HG03469 (cell line): ENCODE measurements at regions not wholly inside any gene's neighbourhood (a gene's known extent, or its start where the extent isn't known, plus 50 kb on each side); places are given as distances from the start of the nearest gene placed in this dataset.
"Not testable (repeated sequence)": the region's sequence is repeated elsewhere in the genome, so short reads cannot be mapped to it uniquely, and the experiment has no call there.

Experiments
- ATAC-seq: cut with Tn5 transposase; IDR thresholded peaks from one replicate; pipeline ENCODE4 v1.9.1; 2021; ENCODE audit warnings: mild to moderate bottlenecking, moderate library complexity, moderate number of reproducible peaks; ENCODE audit not compliant: unreplicated experiment

GRCh38 chr13:111631271-111631670 is 310.8 kb downstream of the TEX29 start:
- not testable (repeated sequence) for ATAC-seq

- ATAC-seq, result no peak
Measured at GRCh38 chr13:111632906-111633305, 312.5 kb downstream of the TEX29 start.

DNA sequence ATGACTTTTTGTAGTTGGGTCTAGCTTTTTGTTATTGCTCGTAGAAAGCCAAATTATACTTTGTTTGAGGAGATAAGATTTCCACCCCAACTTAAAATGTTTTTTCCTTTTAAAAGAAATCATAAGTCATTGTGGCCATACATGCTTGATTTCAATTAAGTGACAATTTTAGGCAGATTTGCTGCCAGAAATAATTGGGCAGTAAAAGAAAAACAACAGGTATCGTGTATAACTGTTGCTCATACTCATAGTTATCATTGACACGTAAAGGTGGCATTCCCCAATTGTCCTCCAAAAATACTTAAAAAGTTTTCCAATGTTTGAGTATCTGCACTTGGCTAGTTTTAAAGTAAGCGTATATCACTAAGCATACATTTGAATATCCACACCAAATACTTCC is 313.0 kb downstream of the TEX29 start:
- ATAC-seq, result no peak

DNA sequence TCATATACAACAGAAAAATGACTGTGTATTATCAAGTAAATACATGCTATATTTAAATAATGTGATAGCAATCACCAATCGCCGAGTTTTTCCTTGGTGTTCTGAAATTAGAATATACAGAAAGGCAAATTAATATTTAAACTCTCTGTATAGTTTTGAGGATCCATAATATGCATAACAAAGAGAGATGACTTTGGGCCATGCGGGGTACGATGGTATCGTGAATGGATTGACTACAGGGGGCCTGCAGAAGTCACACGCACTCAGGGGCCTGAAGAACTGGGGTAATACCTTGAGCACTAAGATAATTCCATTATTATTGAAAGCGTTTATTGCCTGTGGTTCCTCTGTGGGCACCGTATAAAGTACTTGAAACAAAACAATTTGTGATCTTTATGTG is 314.0 kb downstream of the TEX29 start:
- no peak for ATAC-seq

GRCh38 chr13:111636271-111636670 is 315.8 kb downstream of the TEX29 start:
- ATAC-seq, result no peak

- ATAC-seq, result no peak
Measured at GRCh38 chr13:111636804-111637203, 316.4 kb downstream of the TEX29 start.

GRCh38 chr13:111637365-111637764 is 316.9 kb downstream of the TEX29 start:
- ATAC-seq, result no peak

GRCh38 chr13:111638233-111638632 is 317.8 kb downstream of the TEX29 start:
- ATAC-seq, result no peak

GRCh38 chr13:111639196-111639705 is 318.8 kb downstream of the TEX29 start:
- no peak for ATAC-seq

GRCh38 chr13:111640006-111640405 is 319.6 kb downstream of the TEX29 start:
- ATAC-seq, result no peak

DNA sequence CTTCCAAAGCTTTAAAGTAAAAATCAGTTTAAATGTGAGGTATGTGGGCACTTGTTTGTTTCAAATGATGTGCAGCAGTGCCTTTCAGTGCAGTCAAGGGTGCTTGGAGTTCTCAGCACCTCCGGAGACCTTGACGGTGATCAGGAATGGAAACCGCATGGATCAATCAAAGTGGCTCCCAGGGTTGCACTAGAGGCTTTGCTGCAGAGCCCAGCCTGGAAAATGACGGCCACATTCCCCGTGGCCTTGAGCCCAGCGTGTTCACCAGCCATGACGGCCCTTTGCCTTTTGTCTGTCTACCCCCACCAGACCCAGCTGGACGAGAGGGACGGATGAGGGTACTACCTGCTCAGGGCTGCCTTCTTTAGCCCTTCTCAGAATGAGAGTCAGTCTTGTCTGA is 320.0 kb downstream of the TEX29 start:
- ATAC-seq, result no peak

- no peak for ATAC-seq
Measured at GRCh38 chr13:111642156-111642767, 321.8 kb downstream of the TEX29 start.

DNA sequence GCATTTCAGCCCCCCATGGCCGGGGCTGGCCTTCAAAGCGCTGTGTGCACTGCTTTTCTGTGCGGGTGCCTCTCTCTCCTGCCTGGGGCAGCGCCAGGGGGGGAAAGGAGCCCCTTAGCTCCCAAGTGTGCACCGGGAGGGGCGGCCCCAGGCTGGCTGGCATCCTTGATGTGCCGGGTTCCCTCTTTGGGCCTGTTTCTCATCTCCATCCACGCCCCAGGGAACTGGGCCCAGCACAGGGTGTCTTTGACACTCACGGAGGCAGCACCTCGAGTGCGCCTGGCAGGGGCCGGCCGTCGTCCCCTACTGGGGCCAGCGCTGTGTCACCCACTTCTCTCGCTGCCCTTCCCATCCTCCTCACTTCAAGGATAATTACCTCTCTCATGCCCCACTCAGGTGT is 324.3 kb downstream of the TEX29 start:
- ATAC-seq, result no peak

GRCh38 chr13:111645198-111645597 is 324.8 kb downstream of the TEX29 start:
- no peak for ATAC-seq

GRCh38 chr13:111645598-111646455 is 325.4 kb downstream of the TEX29 start:
- ATAC-seq, result no peak

GRCh38 chr13:111646456-111646855 is 326.0 kb downstream of the TEX29 start:
- no peak for ATAC-seq

DNA sequence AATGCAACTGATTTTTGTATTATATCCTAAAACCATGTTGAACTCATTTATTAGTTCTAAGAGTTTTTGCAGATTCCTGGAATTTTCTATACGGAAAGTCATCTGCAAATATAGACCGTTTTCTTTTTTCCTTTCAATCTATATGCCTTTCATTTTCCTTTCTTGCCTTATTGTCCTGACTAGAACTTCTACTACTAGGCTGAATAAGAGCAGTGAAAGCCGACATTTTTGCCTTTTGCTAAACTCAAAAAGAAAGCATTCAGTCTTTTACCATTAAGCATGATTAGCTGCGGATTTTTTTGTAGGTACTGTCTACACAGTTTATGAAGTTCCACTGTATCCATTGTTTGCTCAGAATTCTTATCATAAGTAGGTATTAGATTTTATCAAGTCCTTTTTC is 328.4 kb downstream of the TEX29 start:
- ATAC-seq, result no peak

GRCh38 chr13:111650626-111651025 is 330.2 kb downstream of the TEX29 start:
- ATAC-seq, result no peak

DNA sequence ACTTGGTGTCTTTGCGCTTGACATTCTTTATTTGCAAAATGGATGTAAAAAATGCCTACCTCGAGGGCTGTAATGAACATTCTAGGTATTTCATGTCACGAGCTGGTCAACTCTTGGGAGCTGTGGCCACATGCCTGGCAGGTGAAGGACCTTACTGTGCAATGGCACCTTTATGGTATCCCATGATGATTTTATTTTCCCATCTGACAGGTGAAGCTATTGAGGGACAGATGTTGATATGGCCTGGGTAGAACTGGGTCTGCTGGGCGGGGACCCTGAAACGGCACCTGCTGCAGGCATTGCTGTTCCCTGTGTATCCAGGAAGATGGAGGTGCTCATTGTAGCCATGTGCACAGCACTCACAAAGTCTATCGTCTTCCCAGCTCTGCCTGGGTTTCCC is 332.2 kb downstream of the TEX29 start:
- ATAC-seq, result no peak

- no peak for ATAC-seq
Measured at GRCh38 chr13:111654531-111654930, 334.1 kb downstream of the TEX29 start.

- no peak for ATAC-seq
Measured at GRCh38 chr13:111656439-111656838, 336.0 kb downstream of the TEX29 start.

DNA sequence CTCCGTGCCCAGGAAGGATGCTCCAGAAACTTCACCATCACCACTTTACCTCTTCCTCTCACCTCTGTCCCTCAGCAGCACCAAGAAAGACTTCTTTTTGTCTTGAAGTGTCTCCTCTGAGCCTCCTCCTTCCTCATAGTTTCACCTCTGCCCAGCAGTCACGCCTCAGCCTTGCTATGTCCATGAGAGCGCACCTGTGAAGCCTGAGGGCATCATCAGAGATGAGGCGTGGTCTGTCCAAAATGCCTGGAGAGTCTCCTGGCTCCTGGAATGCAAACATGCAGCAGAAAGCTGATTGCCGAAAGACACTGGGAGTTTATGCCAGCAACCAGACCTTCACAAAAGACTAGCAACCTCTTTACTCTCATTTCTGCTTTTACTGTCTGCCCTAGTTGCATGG is 336.6 kb downstream of the TEX29 start:
- no peak for ATAC-seq
